ENCODE measurements at regions not wholly inside any gene's neighbourhood (a gene's known extent, or its start where the extent isn't known, plus 50 kb on each side); places are given as distances from the start of the nearest gene placed in this dataset.

DNA sequence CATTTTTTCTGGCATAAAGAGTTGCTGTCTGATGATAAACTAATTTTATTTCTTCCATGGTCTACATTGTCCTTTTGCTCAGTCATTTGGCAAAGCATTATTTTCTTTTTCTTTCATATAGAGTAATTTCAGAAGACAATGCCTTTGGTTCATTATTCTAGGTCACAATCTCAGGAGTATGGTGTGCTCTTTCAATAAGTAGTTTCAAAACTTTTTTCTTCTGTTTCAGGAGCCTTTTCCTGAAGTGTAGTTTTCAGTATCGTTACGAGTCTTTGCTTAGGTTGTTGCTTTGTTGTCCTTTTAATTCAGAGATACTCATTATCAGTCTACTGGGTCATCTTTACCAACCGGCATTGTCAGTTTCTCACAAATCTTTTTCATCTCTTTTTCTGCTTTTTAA is 100.4 kb upstream of the GPC1 start:
- DNase-seq (ENCODE audit: extremely low read depth, low read depth, low spot score) = no peak

DNA sequence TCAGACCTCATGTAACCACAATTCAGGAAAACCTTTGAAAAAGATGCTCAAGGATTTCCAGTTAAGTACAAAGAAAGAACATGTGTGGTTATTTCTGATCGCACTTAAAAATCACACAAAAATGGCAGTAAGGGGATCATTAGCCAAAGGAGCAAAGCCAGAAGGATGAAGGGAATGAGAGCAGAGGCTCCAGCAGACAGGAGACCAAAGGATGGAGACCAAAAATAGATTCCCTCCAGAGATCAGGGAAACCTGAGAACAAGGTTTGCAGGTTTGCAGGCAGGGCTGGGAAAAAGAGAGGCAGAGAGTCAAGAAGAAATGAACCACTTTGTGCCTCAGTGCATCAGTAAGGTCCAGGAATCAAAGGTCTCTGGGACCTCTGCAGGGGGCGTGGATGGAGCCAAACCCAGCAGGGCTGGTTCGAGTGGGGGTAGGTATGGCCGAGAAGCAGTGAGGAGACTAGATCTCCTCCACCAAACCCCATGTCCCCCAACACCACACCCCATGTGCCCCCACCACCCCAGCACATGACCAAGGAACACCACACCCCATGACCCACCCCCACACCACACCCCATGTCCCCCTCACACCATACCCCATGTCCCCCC is 98.5 kb upstream of the GPC1 start:
- no peak for DNase-seq (ENCODE audit: extremely low read depth, low read depth, low spot score)

GRCh38 chr2:240338274-240338673 is 97.2 kb upstream of the GPC1 start:
- no peak for DNase-seq (ENCODE audit: extremely low read depth, low read depth, low spot score)

- DNase-seq (ENCODE audit: extremely low read depth, low read depth, low spot score) = no peak
These were observed 95.8 kb upstream of the GPC1 start for GRCh38 chr2:240339411-240340360.

GRCh38 chr2:240340361-240340761 is 95.1 kb upstream of the GPC1 start:
- DNase-seq (ENCODE audit: extremely low read depth, low read depth, low spot score) = no peak

DNA sequence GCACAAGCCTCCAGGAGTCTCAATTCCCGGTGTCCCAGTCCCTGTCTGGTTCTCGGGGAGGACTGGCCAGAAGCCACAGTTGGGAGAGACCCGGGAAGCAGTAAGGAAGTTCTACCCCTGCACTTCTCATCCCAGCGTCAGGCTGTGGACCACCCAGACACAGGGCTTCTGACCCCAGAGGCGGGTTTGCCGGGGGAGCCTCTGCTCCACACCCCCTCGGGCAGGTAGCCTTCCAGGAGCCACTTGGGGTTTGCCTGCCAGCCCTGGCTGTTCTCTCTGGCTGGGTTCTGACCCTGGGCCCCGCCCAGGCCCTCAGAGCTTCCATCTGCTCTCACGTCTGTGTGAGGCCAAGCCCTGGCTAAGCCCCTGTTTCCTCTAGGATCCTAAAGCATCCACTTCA is 94.4 kb upstream of the GPC1 start:
- no peak for DNase-seq (ENCODE audit: extremely low read depth, low read depth, low spot score)

- DNase-seq (ENCODE audit: extremely low read depth, low read depth, low spot score) = no peak
These were observed 91.9 kb upstream of the GPC1 start for GRCh38 chr2:240343548-240343947.

- no peak for DNase-seq (ENCODE audit: extremely low read depth, low read depth, low spot score)
These were observed 90.6 kb upstream of the GPC1 start for GRCh38 chr2:240344904-240345303.

GRCh38 chr2:240346015-240346752 is 89.3 kb upstream of the GPC1 start:
- DNase-seq (ENCODE audit: extremely low read depth, low read depth, low spot score) = no peak

GRCh38 chr2:240346753-240347372 is 88.6 kb upstream of the GPC1 start:
- no peak for DNase-seq (ENCODE audit: extremely low read depth, low read depth, low spot score)

GRCh38 chr2:240347373-240347940 is 88.0 kb upstream of the GPC1 start:
- no peak for DNase-seq (ENCODE audit: extremely low read depth, low read depth, low spot score)

DNA sequence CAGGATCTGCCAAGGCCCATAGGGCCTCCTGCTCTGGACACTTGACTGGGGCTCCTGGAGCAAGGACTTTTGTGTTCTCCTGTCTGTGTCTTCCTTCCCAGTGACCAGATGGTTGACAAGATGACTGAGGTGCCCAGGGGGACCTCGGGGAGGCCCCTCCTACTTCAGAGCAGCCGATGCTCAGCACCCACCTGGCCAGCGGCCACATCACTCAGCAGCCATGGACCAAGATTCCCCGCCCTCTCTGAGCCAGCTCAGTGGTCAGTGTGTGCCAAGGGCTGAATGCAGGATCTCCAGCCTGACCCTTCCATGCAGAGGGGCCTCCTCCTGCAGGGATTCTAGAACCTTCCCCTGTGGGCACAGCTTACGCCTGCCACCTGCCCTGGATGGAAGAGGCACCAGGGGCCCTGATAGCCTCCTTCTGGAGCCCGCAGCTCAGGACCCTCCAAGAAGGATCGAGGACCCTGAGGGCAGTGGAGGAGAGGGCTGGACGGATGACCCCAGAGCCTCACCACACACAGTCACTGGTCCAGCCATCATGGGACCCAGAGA is 87.4 kb upstream of the GPC1 start:
- DNase-seq (ENCODE audit: extremely low read depth, low read depth, low spot score) = no peak

- DNase-seq (ENCODE audit: extremely low read depth, low read depth, low spot score) = no peak
These were observed 86.9 kb upstream of the GPC1 start for GRCh38 chr2:240348522-240348921.

DNA sequence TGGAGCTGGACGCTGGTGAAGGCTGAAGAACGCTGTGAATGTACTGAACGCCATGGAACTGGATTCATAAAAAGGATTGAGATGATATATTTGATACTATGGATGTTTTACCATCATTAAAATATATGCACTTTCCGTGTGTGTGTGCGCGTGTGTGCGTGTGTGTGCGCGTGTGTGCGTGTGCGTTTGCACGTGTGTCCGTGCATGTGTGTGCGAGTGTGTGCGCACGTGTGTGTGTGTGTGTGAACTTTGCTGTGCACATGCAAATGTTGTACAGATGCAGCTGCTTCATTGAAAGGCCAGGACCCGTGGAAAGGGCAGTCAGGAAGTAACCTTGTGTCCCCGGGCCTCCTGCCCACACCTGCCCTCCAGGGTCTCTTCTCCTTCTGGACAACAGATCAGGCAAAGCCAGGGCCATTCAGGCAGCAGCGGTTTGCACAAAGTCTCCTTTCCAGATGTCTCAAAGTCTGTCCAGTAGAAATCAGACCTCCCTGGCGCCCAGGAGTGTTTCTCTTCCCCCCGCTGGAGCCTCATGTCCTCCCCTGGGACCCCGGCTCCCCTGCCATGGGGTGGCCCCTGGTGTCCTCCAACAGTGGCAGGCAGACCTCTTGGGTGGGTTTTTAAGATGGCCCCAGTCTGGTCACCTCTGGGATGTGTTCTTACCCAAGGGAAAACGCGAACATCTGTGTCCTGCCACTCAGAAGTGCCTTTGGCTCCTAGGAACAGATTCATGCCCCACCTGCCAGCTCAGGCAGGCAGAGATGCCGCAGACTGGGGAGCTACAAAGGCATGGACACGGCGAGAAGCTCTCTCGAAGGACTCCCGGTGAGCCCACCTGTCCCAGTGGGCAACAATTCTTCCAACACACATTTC is 86.1 kb upstream of the GPC1 start:
- no peak for DNase-seq (ENCODE audit: extremely low read depth, low read depth, low spot score)

DNA sequence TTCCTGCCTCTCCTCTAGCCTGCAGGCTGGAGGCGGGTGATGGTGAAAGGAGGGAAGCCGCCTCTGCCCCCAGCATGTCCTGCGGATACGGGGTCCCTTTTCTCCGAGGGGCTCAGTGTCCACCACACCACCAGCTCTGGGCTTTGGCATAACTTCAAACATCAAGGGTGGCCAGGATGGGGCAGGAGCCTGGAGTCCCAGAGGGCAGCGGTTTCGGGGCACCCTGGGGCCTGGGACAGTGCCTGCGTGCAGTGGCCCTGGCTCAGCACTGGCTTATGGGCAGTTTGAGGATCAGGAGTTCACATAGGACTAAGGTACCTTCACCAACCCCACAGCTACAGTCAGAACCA is 85.5 kb upstream of the GPC1 start:
- no peak for DNase-seq (ENCODE audit: extremely low read depth, low read depth, low spot score)

GRCh38 chr2:240350696-240351087 is 84.8 kb upstream of the GPC1 start:
- no peak for DNase-seq (ENCODE audit: extremely low read depth, low read depth, low spot score)

DNA sequence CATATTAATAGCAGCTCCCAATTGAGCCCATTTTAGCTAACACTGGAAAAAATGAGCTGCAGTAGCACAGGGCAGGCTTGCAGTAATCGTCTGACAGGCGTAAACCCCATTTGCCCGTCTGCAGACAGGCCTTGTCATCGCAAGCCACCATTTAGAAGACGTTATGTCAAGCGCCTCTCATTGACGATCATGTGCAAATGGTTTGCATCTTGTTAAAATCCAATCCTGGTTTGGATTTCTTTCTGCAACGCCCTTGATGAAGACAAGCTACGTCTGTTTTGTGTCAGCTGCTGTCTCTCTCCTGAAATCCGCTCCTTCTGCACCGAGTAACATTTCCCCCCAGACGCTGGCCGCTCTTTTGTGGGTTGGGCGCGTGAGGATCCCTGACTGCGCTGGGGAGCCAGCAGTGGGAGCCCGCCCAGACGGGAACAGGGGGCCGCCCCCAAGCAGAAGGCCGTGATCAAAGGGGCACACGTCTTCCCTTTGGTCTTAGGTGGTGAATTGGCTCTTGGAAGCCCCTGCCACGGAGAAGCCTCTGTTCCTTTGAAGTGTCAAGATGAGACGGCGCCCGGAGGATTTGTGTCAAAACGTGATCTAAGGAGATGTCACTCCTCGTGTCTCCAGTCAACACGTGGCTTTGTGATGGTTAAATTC is 84.2 kb upstream of the GPC1 start:
- DNase-seq (ENCODE audit: extremely low read depth, low read depth, low spot score) = no peak

- no peak for DNase-seq (ENCODE audit: extremely low read depth, low read depth, low spot score)
These were observed 83.5 kb upstream of the GPC1 start for GRCh38 chr2:240351826-240352426.
